ENCODE measurements at regions not wholly inside any gene's neighbourhood (a gene's known extent, or its start where the extent isn't known, plus 50 kb on each side); places are given as distances from the start of the nearest gene placed in this dataset.

DNA sequence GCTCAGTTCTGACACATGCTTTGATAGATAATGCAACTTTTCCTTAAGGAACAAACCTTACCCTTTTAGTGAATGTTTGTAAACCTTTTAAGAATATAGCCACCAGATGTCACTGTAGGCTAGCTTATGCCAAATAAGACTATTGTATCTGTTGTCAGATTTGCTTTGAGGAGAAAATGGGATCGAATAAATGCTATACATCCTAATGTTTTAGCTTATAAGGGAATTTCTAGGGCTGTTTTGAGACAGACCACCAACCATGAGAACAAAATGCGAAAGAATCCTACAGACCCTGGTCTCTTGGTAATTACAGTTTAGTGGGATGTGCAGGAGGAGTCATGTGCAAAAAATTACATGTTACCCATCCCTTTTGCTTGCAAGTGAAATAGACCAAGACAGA, 127.6 kb upstream of the NMUR2 start:
- TF ChIP-seq EP300 (IDR thresholded peaks at IDR 0.05; ENCODE audit: borderline replicate concordance in 1 of 2, control insufficient read depth in 1 of 2, low read depth in 2 of 2, low read length in 2 of 2) = no peak
- TF ChIP-seq BRCA1 (IDR thresholded peaks at IDR 0.05; ENCODE audit: low read depth, low read length) = no peak
- TF ChIP-seq TCF3 (IDR thresholded peaks at IDR 0.05; ENCODE audit: borderline replicate concordance, insufficient read depth, low read depth, low read length) = no peak
- TF ChIP-seq ZNF592 (IDR thresholded peaks at IDR 0.05) = no peak
- TF ChIP-seq SREBF2 (IDR thresholded peaks at IDR 0.05; ENCODE audit: low read length) = no peak
- TF ChIP-seq PAX8 (IDR thresholded peaks at IDR 0.05) = no peak
- TF ChIP-seq REST (IDR thresholded peaks at IDR 0.05; ENCODE audit: low read depth, low read length) = no peak
- TF ChIP-seq, protein P1, sequence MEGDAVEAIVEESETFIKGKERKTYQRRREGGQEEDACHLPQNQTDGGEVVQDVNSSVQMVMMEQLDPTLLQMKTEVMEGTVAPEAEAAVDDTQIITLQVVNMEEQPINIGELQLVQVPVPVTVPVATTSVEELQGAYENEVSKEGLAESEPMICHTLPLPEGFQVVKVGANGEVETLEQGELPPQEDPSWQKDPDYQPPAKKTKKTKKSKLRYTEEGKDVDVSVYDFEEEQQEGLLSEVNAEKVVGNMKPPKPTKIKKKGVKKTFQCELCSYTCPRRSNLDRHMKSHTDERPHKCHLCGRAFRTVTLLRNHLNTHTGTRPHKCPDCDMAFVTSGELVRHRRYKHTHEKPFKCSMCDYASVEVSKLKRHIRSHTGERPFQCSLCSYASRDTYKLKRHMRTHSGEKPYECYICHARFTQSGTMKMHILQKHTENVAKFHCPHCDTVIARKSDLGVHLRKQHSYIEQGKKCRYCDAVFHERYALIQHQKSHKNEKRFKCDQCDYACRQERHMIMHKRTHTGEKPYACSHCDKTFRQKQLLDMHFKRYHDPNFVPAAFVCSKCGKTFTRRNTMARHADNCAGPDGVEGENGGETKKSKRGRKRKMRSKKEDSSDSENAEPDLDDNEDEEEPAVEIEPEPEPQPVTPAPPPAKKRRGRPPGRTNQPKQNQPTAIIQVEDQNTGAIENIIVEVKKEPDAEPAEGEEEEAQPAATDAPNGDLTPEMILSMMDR (IDR thresholded peaks at IDR 0.05 in 2 of 3, conservative IDR thresholded peaks at IDR 0.05 in 1 of 3; ENCODE audit: control insufficient read depth in 2 of 3, extremely low read depth in 1 of 3, insufficient read depth in 1 of 3, low read depth in 3 of 3, low read length in 3 of 3) = peak; percentile 32 to 65 (median 43); a peak in 4 of 6 replicates
- no peak for TF ChIP-seq CREB1 (IDR thresholded peaks at IDR 0.05; ENCODE audit: low read depth)
- TF ChIP-seq, protein P2, sequence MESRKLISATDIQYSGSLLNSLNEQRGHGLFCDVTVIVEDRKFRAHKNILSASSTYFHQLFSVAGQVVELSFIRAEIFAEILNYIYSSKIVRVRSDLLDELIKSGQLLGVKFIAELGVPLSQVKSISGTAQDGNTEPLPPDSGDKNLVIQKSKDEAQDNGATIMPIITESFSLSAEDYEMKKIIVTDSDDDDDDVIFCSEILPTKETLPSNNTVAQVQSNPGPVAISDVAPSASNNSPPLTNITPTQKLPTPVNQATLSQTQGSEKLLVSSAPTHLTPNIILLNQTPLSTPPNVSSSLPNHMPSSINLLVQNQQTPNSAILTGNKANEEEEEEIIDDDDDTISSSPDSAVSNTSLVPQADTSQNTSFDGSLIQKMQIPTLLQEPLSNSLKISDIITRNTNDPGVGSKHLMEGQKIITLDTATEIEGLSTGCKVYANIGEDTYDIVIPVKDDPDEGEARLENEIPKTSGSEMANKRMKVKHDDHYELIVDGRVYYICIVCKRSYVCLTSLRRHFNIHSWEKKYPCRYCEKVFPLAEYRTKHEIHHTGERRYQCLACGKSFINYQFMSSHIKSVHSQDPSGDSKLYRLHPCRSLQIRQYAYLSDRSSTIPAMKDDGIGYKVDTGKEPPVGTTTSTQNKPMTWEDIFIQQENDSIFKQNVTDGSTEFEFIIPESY (IDR thresholded peaks at IDR 0.05) = no peak
- TF ChIP-seq ELK1 (IDR thresholded peaks at IDR 0.05; ENCODE audit: low read depth, low read length) = no peak
- TF ChIP-seq TCF12 (IDR thresholded peaks at IDR 0.05; ENCODE audit: low read depth, low read length) = no peak
- no peak for TF ChIP-seq SMAD1 (IDR thresholded peaks at IDR 0.05; ENCODE audit: low read depth, partially characterized antibody)
- no peak for TF ChIP-seq CEBPB (IDR thresholded peaks at IDR 0.05; ENCODE audit: borderline replicate concordance in 1 of 2, low read depth in 2 of 2, low read length in 2 of 2)
